GM12872 (cell line): ENCODE measurements at regions not wholly inside any gene's neighbourhood (a gene's known extent, or its start where the extent isn't known, plus 50 kb on each side); places are given as distances from the start of the nearest gene placed in this dataset.

Experiments
- CTCF ChIP-seq: IDR thresholded peaks from 3 replicates; pipeline ENCODE4 v1.5.1; 2011; ENCODE audit warnings: low read depth, mild to moderate bottlenecking, low read length, moderate library complexity; ENCODE audit not compliant: insufficient read depth

GRCh38 chr20:60565083-60565482 lies 606.9 kb downstream of the CDH26 start:
- no peak for TF ChIP-seq CTCF

GRCh38 chr20:60565551-60565950 lies 607.3 kb downstream of the CDH26 start:
- no peak for TF ChIP-seq CTCF

GRCh38 chr20:60569116-60569515 lies 610.9 kb downstream of the CDH26 start:
- no peak for TF ChIP-seq CTCF

GRCh38 chr20:60570481-60571277 lies 612.5 kb downstream of the CDH26 start:
- TF ChIP-seq CTCF, result no peak

GRCh38 chr20:60573003-60573680 lies 614.9 kb downstream of the CDH26 start:
- TF ChIP-seq CTCF, result no peak

GRCh38 chr20:60576236-60576635 lies 618.0 kb downstream of the CDH26 start:
- no peak for TF ChIP-seq CTCF

- TF ChIP-seq CTCF, result no peak
Measured at GRCh38 chr20:60579941-60580515, 621.8 kb downstream of the CDH26 start.
